Immature natural killer cell (primary cell): ENCODE measurements at regions not wholly inside any gene's neighbourhood (a gene's known extent, or its start where the extent isn't known, plus 50 kb on each side); places are given as distances from the start of the nearest gene placed in this dataset.

ENCODE experiments used
- DNase-seq, 3 donors: peaks; one replicate each; pipeline ENCODE4 v3.0.0; 2022; ENCODE audit warnings: mixed read lengths in 1 of 3
- H3K27ac Mint-ChIP-seq, 6 donors: one replicate each; pipeline ENCODE4 v1.8.0; 2020; ENCODE audit warnings: mixed read lengths in 6 of 6, mild to moderate bottlenecking in 5 of 6, inconsistent platforms in 4 of 6, moderate library complexity in 3 of 6
- H3K27me3 Mint-ChIP-seq, 3 donors: one replicate each; pipeline ENCODE4 v1.8.0; 2020 to 2021; ENCODE audit warnings: low read depth in 3 of 3, mild to moderate bottlenecking in 3 of 3, mixed read lengths in 3 of 3, moderate library complexity in 3 of 3, inconsistent platforms in 1 of 3
- H3K36me3 Mint-ChIP-seq, 3 donors: one replicate each; pipeline ENCODE4 v1.8.0; 2020; ENCODE audit warnings: mixed read lengths in 3 of 3, inconsistent platforms in 2 of 3, mild to moderate bottlenecking in 2 of 3
- H3K4me1 Mint-ChIP-seq, 2 donors: one replicate each; pipeline ENCODE4 v1.8.0; 2020; ENCODE audit warnings: inconsistent platforms in 2 of 2, mild to moderate bottlenecking in 2 of 2, mixed read lengths in 2 of 2, moderate library complexity in 1 of 2
- H3K4me3 Mint-ChIP-seq, 5 donors: one replicate each; pipeline ENCODE4 v1.8.0; 2020; ENCODE audit warnings: mild to moderate bottlenecking in 5 of 5, mixed read lengths in 5 of 5, inconsistent platforms in 3 of 5, moderate library complexity in 3 of 5
- H3K9me3 Mint-ChIP-seq, 6 donors: one replicate each; pipeline ENCODE4 v1.8.0; 2020; ENCODE audit warnings: mild to moderate bottlenecking in 6 of 6, mixed read lengths in 6 of 6, inconsistent platforms in 4 of 6, moderate library complexity in 3 of 6

DNA sequence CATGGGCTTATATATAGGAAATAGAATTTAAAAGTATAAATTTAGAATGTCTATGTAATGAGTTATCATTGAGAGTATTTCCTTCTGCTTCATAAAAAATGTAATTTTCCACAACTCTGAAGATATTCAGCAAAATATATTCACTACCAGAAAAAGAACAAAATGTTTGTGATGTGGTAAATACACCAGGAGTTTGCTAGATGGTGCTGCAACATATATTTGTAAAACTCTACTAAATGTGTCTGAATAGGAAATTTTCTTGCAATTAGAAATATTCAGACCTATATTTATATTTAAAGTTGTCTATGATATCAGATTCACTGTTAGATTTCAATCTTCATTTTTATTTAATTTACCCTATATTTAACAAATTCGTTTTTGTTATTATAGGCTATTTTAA lies 201.1 kb downstream of the PPP1R3A start:
- DNase-seq, result no peak
- Mint-ChIP-seq H3K9me3 (peaks cover 0 to 10% (median 1%) of the 10 kb centered on the region in 6 donors), H3K36me3 (no peaks in the 10 kb centered on the region), H3K27me3 (peaks cover 0 to 1% (median 0%) of the 10 kb centered on the region in 3 donors), H3K27ac (no peak overlapping the region), H3K4me1 (no peaks in the 10 kb centered on the region), H3K4me3 (no peak overlapping the region)

DNA sequence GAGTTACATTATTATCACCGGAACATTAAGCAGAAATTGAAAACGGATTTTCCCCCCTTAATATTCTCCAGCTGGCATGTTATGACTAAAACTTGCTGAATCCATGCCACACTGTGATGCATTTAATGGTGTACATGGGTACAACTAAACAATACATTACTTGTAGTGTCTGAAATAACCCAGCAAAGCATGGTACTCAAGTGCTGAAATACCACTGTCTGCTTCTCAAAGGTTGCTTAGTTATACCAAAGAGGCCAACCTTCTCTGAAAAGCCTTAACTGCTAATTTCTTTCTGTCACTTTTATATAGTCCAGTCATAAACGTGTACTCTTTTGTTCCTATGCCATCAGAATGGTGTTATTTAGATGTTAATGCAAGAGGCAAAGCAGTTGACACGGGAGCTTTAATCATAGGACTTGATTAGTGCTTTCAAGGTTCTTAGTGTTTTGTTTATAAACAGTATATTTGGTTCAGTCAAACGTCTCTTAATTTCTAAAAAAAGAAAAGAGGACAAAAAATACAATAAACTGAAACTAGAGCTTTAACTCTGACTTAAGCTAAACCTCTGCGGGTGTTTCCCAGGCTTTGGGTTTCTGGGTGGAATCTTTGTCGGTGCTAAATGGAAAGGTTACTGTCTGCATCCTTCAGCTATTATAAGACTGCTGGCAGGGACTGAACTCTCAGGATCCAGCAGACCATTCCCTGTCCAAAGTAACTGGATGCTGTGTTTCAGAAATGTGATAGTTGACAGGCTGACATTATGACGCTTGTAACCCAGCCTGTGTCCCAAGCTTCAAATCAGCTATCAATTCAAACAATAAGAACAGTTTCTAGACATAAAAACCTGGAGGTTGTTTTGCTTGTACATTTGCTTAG lies 202.6 kb downstream of the PPP1R3A start:
- Mint-ChIP-seq H3K27me3 (peaks cover 0 to 3% (median 1%) of the 10 kb centered on the region in 3 donors), H3K27ac (no peak overlapping the region), H3K4me3 (no peak overlapping the region), H3K9me3 (peaks cover 0 to 10% (median 0%) of the 10 kb centered on the region in 6 donors), H3K36me3 (no peaks in the 10 kb centered on the region), H3K4me1 (no peaks in the 10 kb centered on the region)
- DNase-seq, result no peak

DNA sequence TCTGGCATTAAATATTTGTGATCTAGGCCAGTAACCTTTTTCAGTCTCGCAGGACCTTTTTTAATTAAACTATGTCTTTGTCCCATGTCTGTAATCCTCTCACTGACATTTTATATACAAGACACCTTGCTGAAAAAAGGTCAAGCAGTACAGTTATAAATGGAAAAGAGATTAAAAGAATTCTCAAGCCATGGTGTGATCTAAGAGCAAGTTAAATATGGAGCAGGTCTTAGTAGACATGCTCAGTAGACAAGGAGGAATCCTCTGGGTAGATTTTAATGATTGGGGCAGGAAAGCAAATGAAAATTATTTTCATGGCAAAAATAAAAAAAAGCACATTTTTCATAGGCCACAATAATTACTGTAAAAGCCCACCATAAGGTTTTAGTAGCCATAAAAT lies 203.5 kb downstream of the PPP1R3A start:
- Mint-ChIP-seq H3K4me3 (no peak overlapping the region), H3K27me3 (peaks cover 0 to 3% (median 1%) of the 10 kb centered on the region in 3 donors), H3K27ac (no peak overlapping the region), H3K4me1 (no peaks in the 10 kb centered on the region), H3K9me3 (peaks cover 0 to 8% (median 0%) of the 10 kb centered on the region in 6 donors), H3K36me3 (no peaks in the 10 kb centered on the region)
- DNase-seq, result no peak

DNA sequence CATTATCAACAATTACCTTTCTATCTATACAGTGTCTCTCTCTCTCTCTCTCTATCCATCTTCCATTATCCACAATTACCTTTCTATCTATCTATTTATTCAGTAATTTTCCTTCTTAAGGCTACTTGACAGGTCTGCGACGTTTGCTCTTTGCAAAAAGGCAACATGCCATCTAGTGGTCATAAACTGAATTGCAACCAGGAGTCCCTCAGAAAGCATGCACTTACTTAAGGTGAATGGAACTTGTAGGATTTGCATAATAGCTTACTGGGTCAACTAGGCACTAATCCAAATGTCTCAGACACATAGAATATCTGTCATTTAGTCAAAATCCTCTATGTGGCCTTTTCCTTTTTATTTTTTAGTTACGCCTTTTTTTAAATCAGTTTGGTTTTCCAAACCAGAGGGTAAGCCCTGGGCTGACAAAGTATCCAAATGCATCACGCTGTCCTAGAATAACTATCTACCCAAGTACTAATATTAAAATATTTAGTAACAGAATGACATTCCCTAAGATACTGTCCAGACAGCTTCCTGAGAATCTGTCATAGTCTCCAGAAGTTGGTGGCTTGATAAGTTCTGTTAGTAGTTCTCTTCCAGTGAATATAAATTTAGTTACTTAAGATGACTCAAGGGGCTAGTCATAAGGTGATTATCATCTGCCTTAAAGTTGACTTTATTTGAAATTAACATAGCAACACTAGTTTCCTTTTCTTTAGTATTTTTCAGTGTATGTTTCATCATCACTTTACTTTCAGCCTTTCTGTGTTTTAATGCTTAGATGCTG lies 208.3 kb downstream of the PPP1R3A start:
- Mint-ChIP-seq H3K4me1 (no peaks in the 10 kb centered on the region), H3K27ac (no peak overlapping the region), H3K36me3 (no peaks in the 10 kb centered on the region), H3K4me3 (no peak overlapping the region), H3K9me3 (peaks cover 0 to 2% (median 0%) of the 10 kb centered on the region in 6 donors), H3K27me3 (peaks cover 0 to 3% (median 3%) of the 10 kb centered on the region in 3 donors)
- DNase-seq, result peak; percentile 14 to 48 (median 34)

DNA sequence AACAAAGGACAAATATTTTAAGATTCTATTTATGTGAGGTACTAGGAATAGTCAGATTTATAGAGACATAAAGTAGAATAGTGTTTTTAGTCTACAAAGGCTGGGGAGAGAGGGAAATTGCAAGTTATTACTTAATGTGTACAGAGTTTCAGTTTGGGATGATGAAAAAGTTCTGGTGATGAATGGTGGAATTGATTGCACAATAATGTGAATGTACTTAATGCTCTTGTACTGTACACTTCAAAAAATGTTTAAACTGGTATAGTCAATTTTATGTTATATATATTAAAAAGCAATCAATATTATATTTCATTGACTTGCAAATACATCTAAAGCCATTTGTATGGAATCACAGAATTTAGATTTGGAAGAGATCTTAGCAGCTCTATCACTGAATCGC lies 213.4 kb downstream of the PPP1R3A start:
- peaks cover 0 to 4% (median under 1%) of the 10 kb centered on the region in 6 donors for H3K9me3 Mint-ChIP-seq
- H3K27ac Mint-ChIP-seq, result no peak overlapping the region
- no peak overlapping the region for H3K4me3 Mint-ChIP-seq
- peaks cover 0 to 2% (median 0%) of the 10 kb centered on the region in 3 donors for H3K27me3 Mint-ChIP-seq
- DNase-seq, result no peak
- no peaks in the 10 kb centered on the region for H3K4me1 Mint-ChIP-seq
- no peaks in the 10 kb centered on the region for H3K36me3 Mint-ChIP-seq

DNA sequence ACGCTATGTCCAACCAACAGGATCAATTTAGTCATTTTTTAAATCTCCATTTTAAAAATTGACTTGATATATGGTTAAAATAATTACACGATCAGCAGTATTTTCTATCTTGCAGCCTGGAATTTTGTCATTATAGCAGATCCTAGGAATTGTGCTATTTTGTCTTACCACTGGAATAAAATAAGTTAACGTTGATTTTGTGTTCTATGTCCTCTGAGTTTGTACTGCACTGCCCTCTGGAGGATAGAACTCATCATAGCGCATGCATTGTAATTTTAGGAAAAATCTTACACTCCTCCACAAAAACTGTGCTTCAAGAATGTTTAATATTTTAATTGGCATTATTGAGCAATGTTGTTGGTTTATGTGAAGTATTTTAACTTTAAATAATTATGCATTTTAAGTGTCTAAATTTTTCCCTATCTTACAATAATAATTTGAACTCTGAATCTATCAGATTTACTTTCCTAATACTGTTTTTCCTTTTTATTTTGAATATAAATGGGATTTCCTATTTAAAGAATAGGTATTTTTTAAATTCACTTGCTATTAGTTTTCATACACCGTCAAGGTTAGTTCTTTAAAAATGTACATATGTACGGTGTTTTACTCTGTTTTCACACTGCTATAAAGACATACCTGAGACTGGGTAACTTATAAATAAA lies 220.1 kb downstream of the PPP1R3A start:
- Mint-ChIP-seq H3K4me3 (no peak overlapping the region), H3K9me3 (peaks cover 0 to 4% (median 2%) of the 10 kb centered on the region in 6 donors), H3K27me3 (peaks cover 0 to 3% (median 0%) of the 10 kb centered on the region in 3 donors), H3K27ac (no peak overlapping the region), H3K36me3 (no peaks in the 10 kb centered on the region), H3K4me1 (no peaks in the 10 kb centered on the region)
- no peak for DNase-seq

DNA sequence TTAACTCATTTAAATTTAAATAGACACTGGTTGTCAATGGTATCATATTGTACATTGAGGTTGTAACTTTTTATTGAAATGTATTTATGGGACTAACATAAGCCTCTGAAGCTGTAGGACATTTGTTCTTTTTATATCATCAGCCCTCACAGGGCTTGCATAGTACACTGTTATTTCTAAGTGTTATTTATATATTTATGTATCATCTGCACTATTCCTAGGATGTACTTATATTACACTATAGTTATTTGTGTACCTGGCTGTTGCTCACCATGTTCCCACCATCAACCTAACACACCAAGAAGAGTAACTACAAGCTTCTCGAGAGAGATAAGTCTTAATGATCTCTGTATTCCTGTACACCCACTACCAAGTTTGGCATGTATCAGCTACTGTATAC lies 224.7 kb downstream of the PPP1R3A start:
- Mint-ChIP-seq H3K36me3 (no peaks in the 10 kb centered on the region), H3K4me3 (no peak overlapping the region), H3K9me3 (peaks cover 0 to 11% (median 3%) of the 10 kb centered on the region in 6 donors), H3K4me1 (no peaks in the 10 kb centered on the region), H3K27ac (no peak overlapping the region), H3K27me3 (peaks cover 0 to 7% (median 0%) of the 10 kb centered on the region in 3 donors)
- DNase-seq, result no peak

DNA sequence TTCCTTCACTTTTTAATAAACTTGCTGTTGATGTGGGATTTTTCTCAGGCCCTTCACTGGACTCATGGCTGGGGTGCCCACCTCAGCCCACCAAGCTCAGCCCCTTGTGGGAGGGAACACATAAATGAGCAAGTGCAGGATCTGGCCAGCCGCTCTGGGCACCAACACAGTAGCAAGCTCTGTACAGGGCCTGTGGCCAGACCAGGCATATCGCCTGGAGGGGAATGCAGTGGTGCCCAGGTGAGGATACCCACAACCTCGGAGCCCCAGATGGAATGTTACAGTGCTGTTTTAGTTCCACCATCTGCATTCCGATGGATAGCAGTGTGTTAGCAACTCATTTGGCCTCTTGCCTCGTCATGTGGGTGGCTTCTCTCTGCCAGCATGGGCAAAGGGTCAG lies 234.6 kb downstream of the PPP1R3A start:
- Mint-ChIP-seq H3K9me3 (peaks cover 2 to 19% (median 5%) of the 10 kb centered on the region in 6 donors), H3K27ac (no peak overlapping the region), H3K4me1 (no peaks in the 10 kb centered on the region), H3K4me3 (no peak overlapping the region), H3K27me3 (peaks cover 0 to 1% (median 0%) of the 10 kb centered on the region in 3 donors), H3K36me3 (no peaks in the 10 kb centered on the region)
- no peak for DNase-seq

DNA sequence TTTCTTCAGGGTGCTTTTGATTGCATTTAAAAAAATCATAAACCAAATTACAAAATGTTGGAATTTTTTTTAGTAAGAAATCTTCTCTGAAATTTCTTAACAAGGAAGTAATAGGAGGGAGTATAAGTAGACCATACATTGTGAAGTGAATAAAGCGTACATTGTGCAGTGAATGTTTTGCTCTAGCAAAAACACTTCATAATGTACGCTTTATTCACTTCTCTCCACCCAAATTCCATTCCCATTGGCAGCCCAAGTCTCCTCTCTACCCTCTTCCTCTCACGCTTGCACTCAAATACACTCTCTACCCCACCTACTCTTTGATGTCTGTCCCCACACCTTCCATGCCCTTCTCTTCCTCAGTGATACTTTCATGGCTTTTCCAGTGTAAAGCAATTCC lies 241.0 kb downstream of the PPP1R3A start:
- H3K36me3 Mint-ChIP-seq, result no peaks in the 10 kb centered on the region
- H3K27me3 Mint-ChIP-seq, result no peaks in the 10 kb centered on the region
- H3K4me1 Mint-ChIP-seq, result no peaks in the 10 kb centered on the region
- DNase-seq, result no peak
- peaks cover 5 to 22% (median 8%) of the 10 kb centered on the region in 6 donors for H3K9me3 Mint-ChIP-seq
- H3K4me3 Mint-ChIP-seq, result no peak overlapping the region
- H3K27ac Mint-ChIP-seq, result no peak overlapping the region

DNA sequence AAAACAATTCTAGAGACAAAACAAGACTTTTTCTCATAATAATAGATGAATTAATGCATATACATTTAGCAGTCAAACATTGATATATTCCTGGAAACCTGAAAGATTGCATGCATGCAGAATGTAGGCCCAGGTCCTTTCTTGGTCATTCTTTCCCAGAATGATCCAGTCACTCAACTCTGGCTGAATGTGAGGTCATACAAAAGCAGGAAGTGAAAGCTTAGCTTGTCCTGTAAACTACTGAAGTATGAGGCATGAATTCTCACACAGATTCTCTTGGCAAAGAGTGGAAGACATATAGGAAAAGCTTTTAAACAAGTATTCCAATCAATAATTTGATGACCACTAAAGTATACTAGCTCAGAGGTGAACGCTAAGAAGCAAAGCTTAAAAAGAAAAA lies 253.9 kb downstream of the PPP1R3A start:
- Mint-ChIP-seq H3K9me3 (peaks cover 6 to 17% (median 10%) of the 10 kb centered on the region in 6 donors), H3K36me3 (no peaks in the 10 kb centered on the region), H3K27ac (no peak overlapping the region), H3K4me3 (no peak overlapping the region), H3K27me3 (peaks cover 0 to 4% (median 0%) of the 10 kb centered on the region in 3 donors), H3K4me1 (no peaks in the 10 kb centered on the region)
- no peak for DNase-seq

DNA sequence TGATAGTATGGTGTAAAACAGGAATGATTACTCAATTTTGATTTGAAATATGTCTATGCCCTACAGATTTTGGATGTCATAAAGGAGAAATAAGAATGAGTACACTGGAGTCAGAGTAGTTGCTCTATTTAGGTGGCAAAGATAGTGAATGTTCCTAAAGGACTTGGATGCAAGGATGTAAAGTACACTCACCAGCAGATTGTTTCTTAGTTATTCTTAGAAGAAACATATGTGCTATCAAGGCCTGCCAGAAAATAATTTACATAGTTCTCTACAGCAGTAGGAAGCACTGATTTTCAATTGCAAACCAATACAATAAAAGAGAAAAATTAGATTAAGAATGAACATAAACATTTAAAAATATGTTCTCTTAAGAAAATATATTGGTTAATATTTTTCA lies 259.4 kb downstream of the PPP1R3A start:
- no peak for DNase-seq
- Mint-ChIP-seq H3K4me1 (no peaks in the 10 kb centered on the region), H3K4me3 (no peak overlapping the region), H3K27ac (no peak overlapping the region), H3K9me3 (peaks cover 6 to 25% (median 9%) of the 10 kb centered on the region in 6 donors), H3K27me3 (peaks cover 0 to 3% (median 2%) of the 10 kb centered on the region in 3 donors), H3K36me3 (no peaks in the 10 kb centered on the region)

DNA sequence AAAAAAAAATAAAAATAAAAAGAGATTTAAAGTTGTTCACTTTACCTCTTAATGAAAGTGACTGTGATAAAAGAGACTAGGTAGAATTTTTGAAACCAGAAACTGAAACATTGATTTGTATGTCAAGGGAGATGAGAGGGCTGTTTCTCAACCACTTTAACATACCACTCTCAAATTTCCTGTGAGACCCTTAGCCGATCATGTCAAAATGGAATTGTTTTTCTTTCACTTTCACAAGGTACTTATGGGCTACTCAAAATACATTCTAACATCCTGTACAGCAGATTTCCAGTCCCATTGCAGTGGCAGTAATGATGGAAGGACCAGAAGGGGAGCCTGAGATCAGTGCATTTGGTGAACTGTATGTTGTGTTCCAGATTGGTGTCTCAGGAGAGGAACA lies 261.2 kb downstream of the PPP1R3A start:
- Mint-ChIP-seq H3K9me3 (peaks cover 6 to 22% (median 11%) of the 10 kb centered on the region in 6 donors), H3K4me3 (no peak overlapping the region), H3K27ac (no peak overlapping the region), H3K27me3 (peaks cover 0 to 4% (median 2%) of the 10 kb centered on the region in 3 donors), H3K36me3 (no peaks in the 10 kb centered on the region), H3K4me1 (no peaks in the 10 kb centered on the region)
- DNase-seq, result no peak

DNA sequence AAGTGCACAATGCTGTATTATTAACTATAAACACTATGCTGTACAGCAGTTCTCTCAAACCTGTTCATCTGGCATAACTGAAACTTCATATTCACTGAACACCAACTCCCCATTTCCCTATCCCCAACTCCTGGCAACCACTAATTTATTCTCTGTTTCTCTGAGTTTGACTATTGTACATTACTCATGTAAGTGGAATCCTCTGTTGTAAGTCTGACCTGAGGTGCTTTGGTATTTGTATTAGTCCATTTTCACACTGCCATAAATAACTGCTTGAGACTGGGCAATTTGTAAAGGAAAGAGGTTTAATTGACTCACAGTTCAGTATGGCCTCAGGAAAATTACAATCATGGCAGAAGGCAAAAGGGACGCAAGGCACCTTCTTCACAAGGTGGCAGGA lies 266.3 kb downstream of the PPP1R3A start:
- no peak for DNase-seq
- Mint-ChIP-seq H3K27ac (no peak overlapping the region), H3K9me3 (peaks cover 0 to 16% (median 7%) of the 10 kb centered on the region in 6 donors), H3K36me3 (no peaks in the 10 kb centered on the region), H3K4me3 (no peak overlapping the region), H3K27me3 (peaks cover 2 to 4% (median 2%) of the 10 kb centered on the region in 3 donors), H3K4me1 (no peaks in the 10 kb centered on the region)
